Heart right ventricle (tissue), 16 donors: ENCODE measurements at regions not wholly inside any gene's neighbourhood (a gene's known extent, or its start where the extent isn't known, plus 50 kb on each side); places are given as distances from the start of the nearest gene placed in this dataset.

Experiments used
- ATAC-seq, 8 donors: fragments of 200-7000 bp; cut with Tn5 transposase; one replicate each; pipeline ENCODE4 v1.9.1; 2020; ENCODE audit warnings: mild to moderate bottlenecking in 8 of 8, moderate library complexity in 8 of 8, moderate number of reproducible peaks in 1 of 8
- DNase-seq, 2 donors: peaks; one replicate each; pipeline ENCODE4 v3.0.0-alpha.2; 2020
- H3K27ac ChIP-seq, 10 donors: fragments of 200-600 bp; sonication (generic) in 2 of 10; one replicate each; pipeline versions ENCODE4 v1.5.0 to v1.8.0; 2020 to 2022; ENCODE audit warnings: mild to moderate bottlenecking in 3 of 10
- H3K27me3 ChIP-seq, 7 donors: fragments of 200-600 bp; one replicate each; pipeline ENCODE4 v1.8.0; 2021 to 2022; ENCODE audit warnings: mild to moderate bottlenecking in 2 of 7
- H3K36me3 ChIP-seq, 9 donors: fragments of 200-600 bp; sonication (generic) in 1 of 9; one replicate each; pipeline versions ENCODE4 v1.5.0 to v1.8.0; 2020 to 2022; ENCODE audit warnings: mild to moderate bottlenecking in 2 of 9
- H3K4me1 ChIP-seq, 9 donors: fragments of 200-600 bp; sonication (generic) in 1 of 9; one replicate each; pipeline versions ENCODE4 v1.5.0 to v1.8.0; 2020 to 2022; ENCODE audit warnings: mild to moderate bottlenecking in 4 of 9
- H3K4me3 ChIP-seq, 10 donors: fragments of 200-600 bp; sonication (generic) in 2 of 10; one replicate each; pipeline versions ENCODE4 v1.5.0 to v1.8.0; 2020 to 2022; ENCODE audit warnings: mild to moderate bottlenecking in 7 of 10, moderate library complexity in 2 of 10
- H3K9me3 ChIP-seq, 11 donors: fragments of 200-600 bp in 10 of 11; sonication (generic) in 2 of 11; one replicate each; pipeline versions ENCODE4 v1.5.0 to v1.8.0; 2013 to 2022; ENCODE audit warnings: mild to moderate bottlenecking in 2 of 11, control low read depth in 1 of 11, moderate library complexity in 1 of 11
- WGBS, 2 donors: extraction: QIAGEN DNeasy Blood & Tissue Kit; methylation state at CpG; one replicate each; pipeline ENCODE4 v1.1.7; 2013; ENCODE audit warnings: inconsistent platforms in 1 of 2; 5-methylcytosine and 5-hydroxymethylcytosine counted together
- intact Hi-C, 10 donors: fragments of 100-400 bp; cut with DNase I; formaldehyde crosslinking; loops; one replicate each; pipeline versions ENCODE4 v1.11.1 to v1.14.2; 2022
- TF ChIP-seq, protein P1 (sequence below), 9 donors: fragments of 200-600 bp; sonication (generic) in 2 of 9; IDR thresholded peaks; one replicate each; pipeline versions ENCODE4 v1.5.0 to v1.8.0; 2021 to 2022; ENCODE audit warnings: antibody characterized with exemption in 9 of 9, mild to moderate bottlenecking in 5 of 9, moderate library complexity in 1 of 9
- donor health status: Arrhythmogenic right ventricular cardiomyopathy.
- donor health status: ischemic (EF 13 %, LVEDD 7.1; RV severe dilation, severe dysfunction).
- donor health status: healthy with polysubstance abuse.
- donor health status: DM: no; HTN: yes; CAD: no.
- donor health status: DM: no; HTN: no; CAD: no.
- donor health status: ischemic (EF 25% LVEDD 6.9; RV normal size, moderate dysfunction).
- donor health status: ischemic (EF 25% LVEDD 5.7; RV mildly dilated, moderate dysfunction).
- donor health status: healthy.
- donor health status: DM: yes; HTN: yes; CAD: no.
- donor health status: Ischemic cardiomyopathy.
- donor health status: ischemic (EF 35%, LVEDD 5.7; RV mildly dilated, moderate dysfunction).
- donor health status: nonischemic (EF 11% LVEDD 7.7; RV severe dilation, severe dysfunction).
- donor health status: DM: yes; HTN: yes; CAD: no.
- donor health status: PGD.
- donor health status: ischemic (EF 29% LVEDD 5.4; RV normal size, mild dysfunction).
- donor health status: nonischemic (EF 23%, LVEDD 6.1; RV moderate dilation, normal function).

DNA sequence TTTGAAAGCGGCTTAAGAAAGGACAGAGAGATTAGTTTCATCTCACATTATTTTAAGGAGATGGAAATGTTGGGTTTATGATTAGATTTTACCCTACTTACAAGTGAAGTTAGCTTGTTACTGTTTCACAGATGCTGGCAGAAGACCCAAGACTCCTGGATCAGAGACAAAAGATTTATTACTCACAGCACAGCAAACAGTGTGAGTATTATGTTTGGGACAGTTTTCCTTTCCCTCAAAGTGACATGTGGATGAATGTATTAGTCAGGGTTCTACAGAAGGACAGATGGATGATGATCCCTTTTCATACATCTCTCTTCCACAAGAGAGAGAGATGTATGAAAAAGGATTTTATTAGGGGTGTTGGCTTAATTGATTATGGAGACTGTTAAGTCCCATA, 281.8 kb upstream of the CDH2 start:
- Histone ChIP-seq H3K4me3 (no peak overlapping the region), H3K27me3 (no peaks in the 10 kb centered on the region), H3K9me3 (no peaks in the 10 kb centered on the region), H3K4me1 (no peaks in the 10 kb centered on the region), H3K36me3 (no peaks in the 10 kb centered on the region), H3K27ac (no peak overlapping the region)
- ATAC-seq: no peak
- 85 to 92% methylated on average over 1 of the region's 1 CpG for WGBS, 2 donors
- intact Hi-C loops: loop anchor here in 1 of 10 donors (10.0 kb wide), 1 partner anchor 64 kb away; no protein-coding TSS in a partner anchor
- no peak for DNase-seq
- TF ChIP-seq, protein P1, sequence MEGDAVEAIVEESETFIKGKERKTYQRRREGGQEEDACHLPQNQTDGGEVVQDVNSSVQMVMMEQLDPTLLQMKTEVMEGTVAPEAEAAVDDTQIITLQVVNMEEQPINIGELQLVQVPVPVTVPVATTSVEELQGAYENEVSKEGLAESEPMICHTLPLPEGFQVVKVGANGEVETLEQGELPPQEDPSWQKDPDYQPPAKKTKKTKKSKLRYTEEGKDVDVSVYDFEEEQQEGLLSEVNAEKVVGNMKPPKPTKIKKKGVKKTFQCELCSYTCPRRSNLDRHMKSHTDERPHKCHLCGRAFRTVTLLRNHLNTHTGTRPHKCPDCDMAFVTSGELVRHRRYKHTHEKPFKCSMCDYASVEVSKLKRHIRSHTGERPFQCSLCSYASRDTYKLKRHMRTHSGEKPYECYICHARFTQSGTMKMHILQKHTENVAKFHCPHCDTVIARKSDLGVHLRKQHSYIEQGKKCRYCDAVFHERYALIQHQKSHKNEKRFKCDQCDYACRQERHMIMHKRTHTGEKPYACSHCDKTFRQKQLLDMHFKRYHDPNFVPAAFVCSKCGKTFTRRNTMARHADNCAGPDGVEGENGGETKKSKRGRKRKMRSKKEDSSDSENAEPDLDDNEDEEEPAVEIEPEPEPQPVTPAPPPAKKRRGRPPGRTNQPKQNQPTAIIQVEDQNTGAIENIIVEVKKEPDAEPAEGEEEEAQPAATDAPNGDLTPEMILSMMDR (IDR thresholded peaks at IDR 0.05): no peak

- Histone ChIP-seq H3K4me1 (no peaks in the 10 kb centered on the region), H3K27me3 (no peaks in the 10 kb centered on the region), H3K9me3 (no peaks in the 10 kb centered on the region), H3K4me3 (no peak overlapping the region), H3K27ac (no peak overlapping the region), H3K36me3 (no peaks in the 10 kb centered on the region)
- 80 to 87% methylated on average over 2 of the region's 2 CpGs for WGBS, 2 donors
- intact Hi-C loops: loop anchor here in 1 of 10 donors (10.0 kb wide), 1 partner anchor 63 kb away; no protein-coding TSS in a partner anchor
- no peak for DNase-seq
- no peak for ATAC-seq
- TF ChIP-seq, protein P1 (IDR thresholded peaks at IDR 0.05): no peak
These were observed 280.9 kb upstream of the CDH2 start for GRCh38 chr18:28457784-28458183.

GRCh38 chr18:28455971-28456370, 279.0 kb upstream of the CDH2 start:
- intact Hi-C loops: loop anchor here in 1 of 10 donors (10.0 kb wide), 1 partner anchor 61 kb away; no protein-coding TSS in a partner anchor
- ATAC-seq: no peak
- Histone ChIP-seq H3K4me3 (no peak overlapping the region), H3K4me1 (no peaks in the 10 kb centered on the region), H3K36me3 (no peaks in the 10 kb centered on the region), H3K27ac (no peak overlapping the region), H3K9me3 (no peaks in the 10 kb centered on the region), H3K27me3 (no peaks in the 10 kb centered on the region)
- TF ChIP-seq, protein P1 (IDR thresholded peaks at IDR 0.05): no peak
- WGBS, 2 donors: 92 to 93% methylated on average over 2 of the region's 2 CpGs
- no peak for DNase-seq

GRCh38 chr18:28439870-28440269, 262.9 kb upstream of the CDH2 start:
- Histone ChIP-seq H3K27me3 (no peaks in the 10 kb centered on the region), H3K36me3 (no peaks in the 10 kb centered on the region), H3K9me3 (peaks cover 0 to 27% (median 0%) of the 10 kb centered on the region in 11 donors), H3K27ac (no peak overlapping the region), H3K4me1 (no peaks in the 10 kb centered on the region), H3K4me3 (no peak overlapping the region)
- intact Hi-C loops: no loop called here
- no peak for ATAC-seq
- TF ChIP-seq, protein P1 (IDR thresholded peaks at IDR 0.05): no peak
- no peak for DNase-seq
